ENCODE measurements at regions not wholly inside any gene's neighbourhood (a gene's known extent, or its start where the extent isn't known, plus 50 kb on each side); places are given as distances from the start of the nearest gene placed in this dataset.
A peak's percentile ranks its signal among the peaks of the same experiment; 100 is the strongest.

DNA sequence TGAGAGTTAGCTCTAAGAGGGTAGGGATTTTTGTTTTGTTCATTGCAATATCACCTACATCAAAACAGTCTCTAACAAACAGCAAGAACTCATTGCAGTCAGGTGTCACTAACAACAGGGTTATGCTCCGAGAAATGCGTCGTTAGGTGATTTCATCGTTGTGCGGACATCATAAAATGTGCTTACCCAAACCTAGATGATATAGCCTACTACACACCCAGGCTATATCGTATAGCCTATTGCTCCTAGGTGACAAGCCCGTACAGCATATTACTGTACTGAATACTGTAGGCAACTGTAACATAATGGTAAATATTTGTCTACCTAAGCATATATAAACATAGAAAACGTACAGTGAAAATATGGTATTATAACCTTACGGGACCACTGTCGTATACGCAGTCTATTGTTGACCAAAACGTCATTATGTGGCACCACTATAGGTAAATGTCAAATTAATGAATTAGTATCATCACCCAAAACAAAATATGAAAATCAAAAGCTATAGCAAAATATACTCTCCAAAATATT, 49.9 kb upstream of the TAB2 start:
- H3K36me3 ChIP-seq (ENCODE audit: control insufficient read depth, insufficient read depth, low read length), result no peaks in the 10 kb centered on the region
- H3K9ac ChIP-seq (ENCODE audit: insufficient read depth in 1 of 2, low read depth in 2 of 2, low read length in 2 of 2), result no peak overlapping the region
- ATAC-seq (no peak), DNase-seq (ENCODE audit: extremely low read depth in 1 of 4, low spot score in 3 of 4) (no peak), FAIRE-seq (no peak)
- intact Hi-C loops (cut with micrococcal nuclease), result no loop called here
- no peak overlapping the region for H3K4me2 ChIP-seq (ENCODE audit: insufficient read depth, low read length)
- ChIA-PET CTCF (ENCODE audit: low intra/inter-chr PET ratio) (no interaction called here), POLR2A (interaction anchor here (0.7 to 1.4 kb wide), 4 partner anchors 8 to 15 kb away, joined by 3 to 6 read pairs (median 3); no protein-coding TSS in a partner anchor)
- peaks cover 43 to 48% of the 10 kb centered on the region in 2 experiments for H3K27me3 ChIP-seq (ENCODE audit: control insufficient read depth in 2 of 2, insufficient read depth in 2 of 2, low read length in 2 of 2)
- 15% methylated on average over 12 of the region's 12 CpGs for WGBS (ENCODE audit: insufficient coverage, low coverage, missing lambda C conversion rate)
- H3K4me1 ChIP-seq (replicated peaks in 1 of 2; ENCODE audit: control insufficient read depth in 2 of 2, insufficient read depth in 2 of 2, low read length in 2 of 2), result no peaks in the 10 kb centered on the region
- H3K9me1 ChIP-seq (ENCODE audit: control insufficient read depth, insufficient read depth, low read length), result no peaks in the 10 kb centered on the region
- in situ Hi-C loops (cut with MboI), result no loop called here
- BruUV-seq (replicated peaks), result no TSS peak
- no peak overlapping the region for H3K4me3 ChIP-seq
- no peaks in the 10 kb centered on the region for H3K79me2 ChIP-seq (ENCODE audit: control insufficient read depth, insufficient read depth, low read length)
- H2AFZ ChIP-seq (ENCODE audit: low read depth, low read length), result no peak overlapping the region
- H3K27ac ChIP-seq (ENCODE audit: extremely low read depth, low read depth, low read length), result no peak overlapping the region
- no peaks in the 10 kb centered on the region for H4K20me1 ChIP-seq (replicated peaks; ENCODE audit: control insufficient read depth, insufficient read depth, low read length)
- H3K9me3 ChIP-seq (replicated peaks; ENCODE audit: control insufficient read depth, insufficient read depth, low read depth, low read length), result 0 out of 2 replicates have a peak, but pooled peaks cover 2% of the 10 kb centered on the region
- TF ChIP-seq ZNF316 (IDR thresholded peaks at IDR 0.05) (peak; percentile 63; the same call in 1 of the 2 replicates), KDM1A (IDR thresholded peaks at IDR 0.05) (no peak), MTF1 (CRISPR knock-in tag; IDR thresholded peaks at IDR 0.05; ENCODE audit: borderline replicate concordance) (no peak), MAFK (IDR thresholded peaks at IDR 0.05; ENCODE audit: low read length) (peak; percentile 35; the same call in 1 of the 2 replicates), ZNF717 (CRISPR knock-in tag; IDR thresholded peaks at IDR 0.05) (no peak), PHB2 (IDR thresholded peaks at IDR 0.05; ENCODE audit: low read depth) (no peak), NR1H2 (CRISPR knock-in tag; IDR thresholded peaks at IDR 0.05) (no peak), POLR2B (IDR thresholded peaks at IDR 0.05; ENCODE audit: low read depth, partially characterized antibody) (no peak), ZNF282 (CRISPR knock-in tag; IDR thresholded peaks at IDR 0.05) (no peak), PML (IDR thresholded peaks at IDR 0.05; ENCODE audit: low read length) (no peak), PHB (CRISPR knock-in tag; IDR thresholded peaks at IDR 0.05) (no peak), ZFX (CRISPR knock-in tag; IDR thresholded peaks at IDR 0.05) (no peak), CCAR2 (IDR thresholded peaks at IDR 0.05; ENCODE audit: low read depth, low read length) (no peak), CXXC5 (CRISPR knock-in tag; IDR thresholded peaks at IDR 0.05) (no peak)
- TF ChIP-seq, protein P1, sequence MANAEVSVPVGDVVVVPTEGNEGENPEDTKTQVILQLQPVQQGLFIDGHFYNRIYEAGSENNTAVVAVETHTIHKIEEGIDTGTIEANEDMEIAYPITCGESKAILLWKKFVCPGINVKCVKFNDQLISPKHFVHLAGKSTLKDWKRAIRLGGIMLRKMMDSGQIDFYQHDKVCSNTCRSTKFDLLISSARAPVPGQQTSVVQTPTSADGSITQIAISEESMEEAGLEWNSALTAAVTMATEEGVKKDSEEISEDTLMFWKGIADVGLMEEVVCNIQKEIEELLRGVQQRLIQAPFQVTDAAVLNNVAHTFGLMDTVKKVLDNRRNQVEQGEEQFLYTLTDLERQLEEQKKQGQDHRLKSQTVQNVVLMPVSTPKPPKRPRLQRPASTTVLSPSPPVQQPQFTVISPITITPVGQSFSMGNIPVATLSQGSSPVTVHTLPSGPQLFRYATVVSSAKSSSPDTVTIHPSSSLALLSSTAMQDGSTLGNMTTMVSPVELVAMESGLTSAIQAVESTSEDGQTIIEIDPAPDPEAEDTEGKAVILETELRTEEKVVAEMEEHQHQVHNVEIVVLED (CRISPR knock-in tag; IDR thresholded peaks at IDR 0.05), result no peak
- TF ChIP-seq, protein P2, sequence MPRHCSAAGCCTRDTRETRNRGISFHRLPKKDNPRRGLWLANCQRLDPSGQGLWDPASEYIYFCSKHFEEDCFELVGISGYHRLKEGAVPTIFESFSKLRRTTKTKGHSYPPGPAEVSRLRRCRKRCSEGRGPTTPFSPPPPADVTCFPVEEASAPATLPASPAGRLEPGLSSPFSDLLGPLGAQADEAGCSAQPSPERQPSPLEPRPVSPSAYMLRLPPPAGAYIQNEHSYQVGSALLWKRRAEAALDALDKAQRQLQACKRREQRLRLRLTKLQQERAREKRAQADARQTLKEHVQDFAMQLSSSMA (CRISPR knock-in tag; IDR thresholded peaks at IDR 0.05), result no peak
- TF ChIP-seq, protein P3, sequence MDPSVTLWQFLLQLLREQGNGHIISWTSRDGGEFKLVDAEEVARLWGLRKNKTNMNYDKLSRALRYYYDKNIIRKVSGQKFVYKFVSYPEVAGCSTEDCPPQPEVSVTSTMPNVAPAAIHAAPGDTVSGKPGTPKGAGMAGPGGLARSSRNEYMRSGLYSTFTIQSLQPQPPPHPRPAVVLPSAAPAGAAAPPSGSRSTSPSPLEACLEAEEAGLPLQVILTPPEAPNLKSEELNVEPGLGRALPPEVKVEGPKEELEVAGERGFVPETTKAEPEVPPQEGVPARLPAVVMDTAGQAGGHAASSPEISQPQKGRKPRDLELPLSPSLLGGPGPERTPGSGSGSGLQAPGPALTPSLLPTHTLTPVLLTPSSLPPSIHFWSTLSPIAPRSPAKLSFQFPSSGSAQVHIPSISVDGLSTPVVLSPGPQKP (CRISPR knock-in tag; IDR thresholded peaks at IDR 0.05), result no peak
- TF ChIP-seq, protein P4, sequence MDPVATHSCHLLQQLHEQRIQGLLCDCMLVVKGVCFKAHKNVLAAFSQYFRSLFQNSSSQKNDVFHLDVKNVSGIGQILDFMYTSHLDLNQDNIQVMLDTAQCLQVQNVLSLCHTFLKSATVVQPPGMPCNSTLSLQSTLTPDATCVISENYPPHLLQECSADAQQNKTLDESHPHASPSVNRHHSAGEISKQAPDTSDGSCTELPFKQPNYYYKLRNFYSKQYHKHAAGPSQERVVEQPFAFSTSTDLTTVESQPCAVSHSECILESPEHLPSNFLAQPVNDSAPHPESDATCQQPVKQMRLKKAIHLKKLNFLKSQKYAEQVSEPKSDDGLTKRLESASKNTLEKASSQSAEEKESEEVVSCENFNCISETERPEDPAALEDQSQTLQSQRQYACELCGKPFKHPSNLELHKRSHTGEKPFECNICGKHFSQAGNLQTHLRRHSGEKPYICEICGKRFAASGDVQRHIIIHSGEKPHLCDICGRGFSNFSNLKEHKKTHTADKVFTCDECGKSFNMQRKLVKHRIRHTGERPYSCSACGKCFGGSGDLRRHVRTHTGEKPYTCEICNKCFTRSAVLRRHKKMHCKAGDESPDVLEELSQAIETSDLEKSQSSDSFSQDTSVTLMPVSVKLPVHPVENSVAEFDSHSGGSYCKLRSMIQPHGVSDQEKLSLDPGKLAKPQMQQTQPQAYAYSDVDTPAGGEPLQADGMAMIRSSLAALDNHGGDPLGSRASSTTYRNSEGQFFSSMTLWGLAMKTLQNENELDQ (CRISPR knock-in tag; IDR thresholded peaks at IDR 0.05; ENCODE audit: borderline replicate concordance), result no peak
- TF ChIP-seq, protein P5, sequence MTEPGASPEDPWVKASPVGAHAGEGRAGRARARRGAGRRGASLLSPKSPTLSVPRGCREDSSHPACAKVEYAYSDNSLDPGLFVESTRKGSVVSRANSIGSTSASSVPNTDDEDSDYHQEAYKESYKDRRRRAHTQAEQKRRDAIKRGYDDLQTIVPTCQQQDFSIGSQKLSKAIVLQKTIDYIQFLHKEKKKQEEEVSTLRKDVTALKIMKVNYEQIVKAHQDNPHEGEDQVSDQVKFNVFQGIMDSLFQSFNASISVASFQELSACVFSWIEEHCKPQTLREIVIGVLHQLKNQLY (CRISPR knock-in tag; conservative IDR thresholded peaks at IDR 0.05), result no peak
